ELF-1 (cell line): ENCODE measurements at regions not wholly inside any gene's neighbourhood (a gene's known extent, or its start where the extent isn't known, plus 50 kb on each side); places are given as distances from the start of the nearest gene placed in this dataset.
"Not testable (repeated sequence)": the region's sequence is repeated elsewhere in the genome, so short reads cannot be mapped to it uniquely, and the experiment has no call there.

Experiments used
- DNase-seq: peaks from one replicate; pipeline ENCODE4 v3.0.0-alpha.2; 2016; ENCODE audit warnings: low read depth, low spot score

DNA sequence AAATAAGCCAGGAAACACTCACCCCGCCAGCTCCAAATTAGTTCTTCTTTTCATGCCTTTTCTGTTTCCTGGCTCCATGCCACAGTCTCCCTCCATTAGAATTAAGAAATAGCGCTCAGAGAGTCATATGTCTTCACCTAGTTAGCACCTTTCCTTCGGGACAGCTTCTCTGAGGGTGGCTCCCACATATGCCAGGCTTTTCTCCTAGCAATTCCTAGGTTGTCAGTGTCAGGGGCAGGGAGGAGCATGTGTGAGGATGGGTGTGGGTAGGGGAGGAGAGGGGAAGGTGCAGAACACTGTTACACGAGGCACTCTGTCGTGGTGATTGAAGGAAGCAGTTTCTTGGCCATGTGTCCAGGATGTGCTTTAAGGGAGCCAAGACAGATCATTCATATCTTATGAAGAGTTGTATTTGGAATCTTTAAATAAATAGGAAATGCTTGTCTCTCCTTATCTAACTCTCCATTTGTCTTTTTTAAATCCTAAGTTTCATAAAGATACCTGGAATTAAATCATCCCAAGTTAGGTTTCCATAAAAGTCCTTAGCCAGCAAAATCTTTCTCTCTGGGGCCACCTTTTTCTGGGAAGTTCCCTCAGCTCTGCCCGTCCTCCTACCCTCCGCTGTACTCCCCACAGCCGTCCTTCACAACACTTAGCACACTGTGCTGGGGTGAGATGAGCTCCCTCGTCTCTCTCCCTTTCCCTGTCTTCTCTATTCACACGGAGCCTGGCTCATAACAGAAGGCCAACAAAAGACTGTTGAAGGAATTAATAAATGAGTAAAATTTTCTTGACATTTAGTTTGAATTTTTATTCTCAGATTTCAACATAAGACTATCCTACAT, 361.0 kb downstream of the CD83 start:
- no peak for DNase-seq

DNA sequence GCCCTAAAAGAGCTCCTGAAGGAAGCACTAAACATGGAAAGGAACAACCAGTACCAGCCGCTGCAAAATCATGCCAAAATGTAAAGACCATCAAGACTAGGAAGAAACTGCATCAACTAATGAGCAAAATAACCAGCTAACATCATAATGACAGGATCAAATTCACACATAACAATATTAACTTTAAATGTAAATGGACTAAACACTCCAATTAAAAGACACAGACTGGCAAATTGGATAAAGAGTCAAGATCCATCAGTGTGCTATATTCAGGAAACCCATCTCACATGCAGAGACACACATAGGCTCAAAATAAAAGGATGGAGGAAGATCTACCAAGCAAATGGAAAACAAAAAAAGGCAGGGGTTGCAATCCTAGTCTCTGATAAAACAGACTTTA, 364.4 kb downstream of the CD83 start:
- not testable (repeated sequence) for DNase-seq

DNA sequence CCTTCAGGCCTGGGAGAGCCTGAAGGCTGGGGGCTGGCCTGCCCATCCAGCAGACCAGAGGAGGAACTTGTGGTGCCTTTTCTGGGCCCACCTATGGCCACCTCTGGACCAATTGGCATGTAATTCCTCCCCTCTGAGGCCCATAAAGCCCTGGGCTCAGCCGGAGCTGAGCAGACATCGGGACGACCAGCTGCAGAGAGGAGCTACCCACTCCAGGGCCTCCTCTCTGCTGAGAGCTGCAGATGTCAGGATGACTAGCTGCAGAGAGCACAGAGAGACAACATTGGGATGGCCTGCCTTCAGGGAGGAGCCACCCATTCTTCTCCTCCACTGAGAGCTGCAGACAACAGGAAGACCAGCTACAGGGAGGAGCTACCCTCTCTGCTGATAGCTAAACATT, 370.1 kb downstream of the CD83 start:
- DNase-seq: no peak

DNA sequence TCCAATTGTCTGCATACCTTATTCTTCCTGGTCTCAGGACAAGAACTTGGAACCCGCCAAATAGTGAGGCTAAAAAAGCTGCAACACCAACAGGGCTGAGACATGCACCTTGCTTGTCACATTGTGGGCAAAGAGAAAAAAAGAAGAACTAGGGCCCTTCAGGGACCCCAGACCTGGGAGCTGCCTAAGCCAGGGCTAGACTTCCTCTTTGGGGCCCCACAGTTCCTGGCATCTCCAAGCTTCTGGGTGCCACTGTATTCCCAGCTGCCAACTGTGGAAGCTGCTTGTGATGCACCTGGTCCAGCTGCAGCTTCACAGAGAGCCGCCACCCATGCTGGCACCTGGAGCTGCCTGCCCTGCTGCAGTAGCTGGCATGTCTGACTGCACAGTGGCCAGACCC, 370.6 kb downstream of the CD83 start:
- no peak for DNase-seq

DNA sequence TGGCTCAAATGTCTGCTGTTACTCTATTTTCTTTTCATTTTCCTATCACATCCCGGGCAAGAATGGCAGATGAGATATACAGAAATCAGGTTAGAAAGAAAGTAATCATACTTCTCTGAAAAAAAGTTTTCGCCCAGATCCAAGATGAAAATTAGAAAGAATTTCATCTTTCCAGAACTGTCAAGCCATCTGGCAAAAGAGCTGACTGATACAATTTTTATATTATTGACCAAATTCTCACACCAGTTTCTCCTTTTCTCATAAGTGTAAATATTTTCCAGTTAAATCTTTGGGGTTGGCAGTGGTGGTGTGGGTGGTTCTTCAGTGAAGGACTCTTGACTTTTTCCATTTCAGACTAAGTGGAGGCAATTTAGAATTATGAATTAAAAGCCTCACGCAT, 371.9 kb downstream of the CD83 start:
- DNase-seq: no peak

DNA sequence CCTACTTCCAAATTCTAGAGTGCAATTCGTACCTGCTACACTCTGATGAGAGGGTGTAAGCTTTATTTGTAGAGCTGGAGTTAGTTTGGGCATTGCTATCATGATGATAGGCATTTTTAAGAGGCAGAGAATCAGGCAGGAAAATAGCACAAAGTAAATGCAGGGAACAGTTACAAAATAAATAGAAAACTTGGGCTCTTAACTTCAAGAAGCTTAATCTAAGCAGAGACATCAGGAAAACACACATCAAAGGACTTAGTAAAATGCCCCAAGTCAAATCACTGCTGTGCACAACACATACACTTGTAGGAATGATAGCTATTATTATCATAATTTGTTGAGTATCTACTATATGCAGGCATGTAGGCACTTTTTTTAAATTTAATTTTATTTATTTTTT, 381.2 kb downstream of the CD83 start:
- DNase-seq: no peak

DNA sequence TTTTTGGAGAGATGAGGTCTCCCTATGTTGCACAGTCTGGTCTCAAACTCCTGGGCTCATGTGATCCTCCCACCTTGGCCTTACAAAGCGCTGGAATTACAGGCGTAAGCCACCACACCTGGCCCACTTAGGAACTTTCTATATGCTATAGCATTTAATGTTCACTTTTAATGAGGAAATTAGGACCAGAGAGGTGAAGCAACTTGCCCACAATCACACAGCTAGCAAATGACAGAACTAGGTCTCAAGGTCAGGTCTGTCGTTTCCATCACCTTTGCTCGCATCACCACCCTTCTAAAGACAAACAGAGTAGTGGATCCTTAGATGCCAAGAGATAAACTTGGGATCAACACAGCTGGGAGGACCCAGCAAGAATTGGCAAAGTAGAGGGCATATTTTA, 381.7 kb downstream of the CD83 start:
- no peak for DNase-seq

DNA sequence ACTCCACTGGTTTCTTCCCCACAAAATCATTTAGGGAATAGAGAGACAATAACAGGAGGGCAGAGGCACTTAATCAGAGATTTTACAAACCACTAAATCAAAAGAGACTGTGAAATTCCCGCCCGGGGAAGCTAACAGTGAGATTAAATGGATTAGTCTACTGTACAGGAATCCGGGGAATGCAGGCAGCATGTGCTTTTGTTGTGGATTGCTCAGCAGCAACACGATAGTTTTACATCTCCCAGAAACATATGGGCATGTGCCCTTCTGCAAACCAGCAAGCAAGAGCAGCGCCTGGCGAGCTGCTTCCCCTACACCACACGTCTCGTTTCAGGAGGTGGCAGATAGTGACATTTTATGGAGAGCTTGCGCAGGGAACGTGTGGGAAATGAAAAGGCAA, 382.3 kb downstream of the CD83 start:
- peak; percentile 58 for DNase-seq

DNA sequence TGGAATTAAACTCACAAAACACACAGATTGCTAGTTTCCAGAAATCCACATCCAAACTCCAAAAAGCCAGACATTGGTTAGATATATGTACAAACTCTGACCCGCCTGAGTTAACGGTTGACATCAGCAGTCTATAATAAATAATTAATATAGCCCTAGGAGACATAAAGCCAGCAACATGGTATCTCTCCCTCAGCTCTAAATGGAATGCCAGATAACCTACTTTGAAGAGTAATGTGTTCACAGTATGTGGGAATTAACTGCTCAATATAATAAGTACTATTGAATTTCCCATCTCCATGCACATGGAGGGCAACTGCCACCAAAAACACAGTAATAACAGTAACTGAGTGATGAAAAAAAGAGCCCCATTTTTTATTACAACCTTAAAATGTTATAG, 383.2 kb downstream of the CD83 start:
- DNase-seq: no peak

DNA sequence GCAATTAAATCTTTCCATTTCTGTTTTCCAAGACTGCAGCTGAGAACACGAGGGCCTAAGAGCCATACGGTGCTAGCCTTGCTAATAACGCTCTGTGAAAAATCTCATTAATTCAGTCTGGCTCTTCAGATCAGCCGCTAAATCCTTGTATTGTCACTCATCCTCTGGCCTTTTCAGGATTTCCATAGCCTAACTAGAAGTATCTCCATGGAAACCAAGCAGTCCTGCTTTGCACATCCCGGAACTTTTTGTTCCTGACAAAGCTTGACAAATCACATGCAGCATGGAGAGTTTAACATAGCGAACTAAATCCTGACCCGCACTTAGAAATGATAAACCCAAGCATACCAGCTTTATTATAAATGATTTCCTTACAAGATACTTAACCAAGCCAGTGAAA, 383.7 kb downstream of the CD83 start:
- DNase-seq: no peak

DNA sequence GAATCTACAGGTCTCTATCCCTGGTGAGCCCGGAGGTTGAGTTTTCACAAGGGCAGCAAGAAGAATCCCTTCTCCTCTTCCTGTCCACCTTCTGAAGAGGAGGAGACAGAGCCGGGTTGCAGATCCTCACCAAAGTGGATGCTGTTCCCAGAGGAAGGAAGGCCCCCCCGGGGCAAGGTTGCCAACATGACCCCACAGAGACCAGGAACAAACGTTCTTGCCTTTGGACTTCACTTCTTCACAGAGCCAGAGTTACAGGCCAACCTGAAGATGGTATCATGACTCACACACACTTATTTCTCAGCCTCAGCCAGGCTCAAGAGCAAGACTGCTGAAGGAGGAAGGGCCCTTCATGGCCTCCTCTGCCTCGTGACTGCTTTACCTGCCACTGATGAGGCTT, 384.3 kb downstream of the CD83 start:
- no peak for DNase-seq

DNA sequence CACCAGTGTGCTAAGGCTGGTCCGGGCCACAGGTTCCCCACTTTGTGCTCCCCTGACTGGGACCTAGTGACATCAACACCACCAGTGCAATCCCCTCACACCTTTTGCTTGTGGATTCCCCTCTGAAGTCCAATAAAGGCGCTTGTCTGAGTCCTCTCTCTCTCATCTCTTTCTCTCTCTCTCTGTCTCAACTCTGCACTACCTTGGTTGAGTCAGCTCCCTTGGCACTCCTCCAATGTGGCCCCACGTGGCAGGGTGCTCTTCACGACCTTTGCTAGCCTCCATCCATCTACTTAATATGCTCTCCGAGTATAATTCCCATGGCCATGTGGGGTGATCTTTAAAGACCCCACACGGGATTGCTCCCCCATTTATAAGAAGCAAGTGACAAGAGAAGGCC, 385.0 kb downstream of the CD83 start:
- no peak for DNase-seq

DNA sequence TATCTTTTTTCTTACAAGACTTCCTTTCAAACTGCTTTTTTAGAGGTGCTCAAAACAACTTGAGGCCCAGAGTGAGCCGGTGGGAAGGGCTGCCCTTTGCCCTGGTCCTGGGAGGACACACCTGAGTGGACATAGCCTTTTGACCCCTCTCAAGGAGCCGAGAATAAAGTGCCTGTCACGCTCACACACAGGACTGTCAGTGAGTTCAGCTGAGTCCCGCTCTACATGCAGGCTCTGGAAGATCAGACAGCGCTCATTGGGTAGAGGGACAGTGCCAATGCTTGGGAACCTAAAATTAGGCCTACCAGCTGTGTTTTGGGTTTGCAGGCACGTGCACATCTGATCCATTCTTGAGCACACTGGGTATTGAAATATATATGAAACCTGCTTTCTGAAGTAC, 387.8 kb downstream of the CD83 start:
- no peak for DNase-seq

DNA sequence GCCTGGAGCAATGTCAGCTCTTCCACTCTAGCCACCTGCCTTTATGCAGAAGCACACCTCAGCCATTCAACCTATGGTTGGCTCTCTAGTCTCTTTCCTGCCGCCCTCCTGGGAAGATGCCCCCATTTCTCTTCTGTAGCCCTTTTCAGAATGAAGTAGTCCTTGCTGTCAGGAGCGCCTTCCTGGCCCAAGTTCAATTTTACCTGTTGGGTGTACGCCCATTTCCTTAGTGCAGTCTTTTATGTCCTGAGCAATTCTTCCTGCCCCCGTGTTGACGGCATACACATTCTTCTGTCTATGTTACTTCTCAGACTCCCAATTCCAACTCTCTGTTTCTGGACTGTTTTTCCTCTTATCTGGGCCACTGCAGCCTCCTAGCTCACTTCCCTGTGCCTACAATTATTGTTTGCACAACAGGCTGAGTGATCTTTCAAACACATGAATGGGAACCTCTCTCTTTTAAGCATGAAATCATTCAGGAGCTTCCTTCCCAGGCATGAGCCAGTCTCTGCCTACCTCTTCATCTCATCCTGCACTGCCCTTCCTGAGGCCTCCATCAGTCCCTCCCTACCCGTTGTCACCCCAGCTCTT, 389.2 kb downstream of the CD83 start:
- no peak for DNase-seq

DNA sequence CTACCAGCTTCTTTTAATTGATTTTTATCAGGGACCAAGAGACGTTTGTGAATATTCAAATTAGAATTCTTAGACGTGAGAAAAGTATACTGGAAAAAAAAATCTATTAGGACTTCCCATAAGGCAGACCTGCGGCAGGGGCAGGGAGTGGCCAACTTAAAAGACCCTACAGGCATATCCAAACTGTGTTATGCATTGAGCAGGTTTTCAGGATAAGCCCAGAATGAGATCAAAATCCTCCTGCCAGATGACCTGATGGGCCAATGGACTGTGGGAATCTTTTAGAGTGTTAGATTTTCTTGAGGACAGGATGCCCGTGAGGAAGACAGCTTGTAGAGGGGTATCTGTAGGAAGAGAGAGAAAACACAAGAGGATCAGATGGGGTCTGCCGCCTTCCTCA, 391.5 kb downstream of the CD83 start:
- DNase-seq: no peak

DNA sequence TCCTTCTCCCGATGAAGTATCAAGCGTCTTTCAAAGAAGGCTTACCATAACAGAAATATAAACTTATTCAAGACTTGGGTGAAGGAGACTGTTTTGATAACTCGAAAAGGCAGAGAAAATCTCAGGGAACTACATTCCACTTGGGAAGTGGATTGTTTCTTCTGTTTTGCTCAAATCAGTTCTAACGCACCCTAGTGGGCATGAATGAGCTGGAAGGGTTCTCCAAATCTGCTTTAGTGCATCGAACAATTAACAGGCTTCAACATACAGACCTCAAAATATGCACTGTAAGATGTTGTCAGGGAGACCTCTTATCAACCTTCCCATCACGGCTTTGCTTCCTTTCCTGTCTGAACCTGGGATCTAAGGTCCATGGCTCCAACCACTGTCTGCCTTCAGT, 392.5 kb downstream of the CD83 start:
- DNase-seq: no peak

DNA sequence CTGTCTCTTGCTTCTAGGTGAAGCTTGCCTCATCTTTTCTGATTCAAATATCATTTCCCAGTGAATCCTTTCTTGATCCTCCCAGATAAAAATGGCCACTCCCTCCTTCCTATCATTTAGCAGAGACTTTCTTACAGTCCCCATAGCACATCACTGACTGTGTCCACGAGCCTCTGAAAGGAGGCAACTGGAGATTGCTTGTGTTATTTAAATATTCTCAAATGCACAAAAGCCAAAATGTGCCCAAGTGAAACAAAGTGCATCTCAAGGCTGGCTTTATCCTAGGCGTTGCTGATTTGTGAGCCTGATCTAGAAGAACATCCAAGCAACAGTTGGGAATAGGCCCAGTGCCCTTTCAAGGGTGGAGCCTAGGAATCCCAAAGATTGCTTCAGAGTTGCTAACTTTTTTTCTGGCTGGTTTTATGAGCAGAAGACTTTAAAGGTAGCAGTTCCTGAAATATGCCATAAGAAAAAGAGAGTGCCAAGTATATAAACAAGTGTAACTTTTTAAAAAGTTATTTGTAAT, 393.6 kb downstream of the CD83 start:
- no peak for DNase-seq

DNA sequence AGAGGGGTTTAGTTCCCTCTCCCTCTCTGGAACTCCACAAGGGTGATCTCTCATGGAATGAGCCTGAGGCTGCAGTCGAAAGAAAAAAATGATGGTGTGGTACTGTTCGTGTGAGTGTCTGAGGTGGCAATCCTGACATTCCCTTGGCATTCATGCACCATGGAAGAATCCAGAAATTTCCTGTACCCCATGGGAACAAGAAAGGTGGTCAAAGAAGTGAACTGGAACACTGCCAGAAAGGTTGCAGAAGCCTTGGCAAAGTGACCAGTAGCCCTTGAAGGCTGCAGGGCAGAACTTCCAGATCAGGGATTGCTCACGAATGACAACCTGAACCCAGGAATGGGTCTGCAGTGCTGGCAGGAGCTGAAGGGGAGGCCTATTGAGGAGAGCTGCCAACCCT, 394.7 kb downstream of the CD83 start:
- DNase-seq: no peak

DNA sequence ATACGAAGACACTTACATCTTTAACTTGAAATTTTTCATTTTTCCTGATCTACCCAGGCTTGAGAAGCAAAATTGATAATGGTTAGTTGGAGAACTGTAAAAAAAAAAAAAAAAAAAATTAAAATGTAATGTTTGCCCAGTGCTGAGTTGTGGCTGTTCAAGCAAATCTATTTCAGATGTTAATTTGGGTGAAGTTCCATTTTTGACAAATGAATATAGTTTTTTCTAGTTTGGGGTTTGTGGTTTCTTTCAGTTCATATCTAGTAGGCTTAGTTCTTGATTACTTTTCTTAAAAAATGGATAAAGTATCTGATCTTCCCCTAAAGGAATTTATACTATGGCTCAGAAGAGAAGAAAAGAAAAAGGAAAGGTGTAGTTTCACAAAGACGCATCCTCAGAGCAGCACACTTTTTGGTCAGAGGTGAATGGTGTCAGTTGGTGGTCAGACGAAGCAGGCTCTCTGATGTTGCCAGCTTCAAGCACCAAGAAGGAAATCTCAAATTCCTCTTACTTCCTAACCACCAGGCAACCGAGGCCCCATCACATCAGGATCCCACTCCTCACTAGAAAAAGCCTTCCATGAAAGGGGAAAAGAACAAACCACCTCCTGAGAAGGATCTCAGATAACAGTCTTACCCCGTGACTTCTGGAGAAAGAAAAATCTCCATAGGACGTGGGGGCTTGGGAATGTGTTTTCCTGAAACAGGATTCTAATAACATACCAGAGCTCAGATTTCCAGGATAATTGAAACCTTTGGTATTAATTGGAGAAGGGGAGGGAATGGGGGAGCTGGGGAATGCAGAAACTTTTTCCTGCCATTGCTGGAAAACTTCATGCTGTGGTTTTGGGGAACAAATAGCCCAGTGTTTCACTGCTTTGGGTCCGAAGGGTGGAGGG, 396.2 kb downstream of the CD83 start:
- no peak for DNase-seq

DNA sequence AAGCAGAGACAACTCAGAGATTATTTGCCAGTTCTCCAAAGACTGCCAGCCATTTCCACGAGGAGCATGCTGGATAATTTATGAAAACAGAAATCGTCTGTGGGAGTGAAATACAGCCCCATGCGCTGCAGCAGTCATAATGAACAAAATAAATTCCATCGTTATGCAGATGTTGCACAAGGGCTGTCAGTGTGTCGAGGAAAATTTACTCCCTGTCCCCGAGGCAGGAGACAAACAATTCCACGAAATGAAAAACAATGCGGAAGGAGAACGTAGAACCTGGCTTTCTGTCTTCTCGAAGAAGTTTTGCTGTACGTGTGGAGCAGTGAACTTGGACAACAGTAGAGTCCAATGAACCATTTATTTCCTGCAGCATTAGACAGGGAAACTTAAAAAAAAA, 399.4 kb downstream of the CD83 start:
- DNase-seq: no peak

DNA sequence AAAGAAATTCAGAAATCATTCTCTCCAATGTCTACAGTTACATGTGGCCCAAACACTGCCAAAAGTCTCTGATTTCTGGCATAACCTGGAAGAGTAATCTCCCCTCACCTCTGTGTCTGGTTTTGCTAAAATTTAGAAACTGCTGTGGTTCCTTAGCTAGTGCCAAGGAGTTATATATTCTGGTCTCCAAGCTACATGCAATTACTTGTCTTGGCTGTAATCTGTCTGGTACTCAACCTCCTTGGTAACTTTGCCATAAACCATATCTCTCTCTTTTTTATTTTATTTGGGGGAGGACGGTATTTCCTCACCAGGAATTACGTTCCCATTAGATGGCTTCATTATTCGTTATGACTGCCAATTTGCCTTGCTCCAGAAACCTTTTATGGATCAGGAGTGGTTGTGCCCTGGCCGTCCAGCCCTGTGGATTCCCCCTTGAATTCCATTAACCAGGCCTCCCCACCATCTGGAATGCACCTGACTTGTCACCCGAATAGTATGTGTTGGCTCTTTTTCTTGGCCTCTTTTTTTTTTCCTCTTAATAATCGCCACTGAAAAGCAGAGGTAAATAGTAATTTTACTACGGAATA, 400.0 kb downstream of the CD83 start:
- DNase-seq: no peak
